ENCODE measurements at regions not wholly inside any gene's neighbourhood (a gene's known extent, or its start where the extent isn't known, plus 50 kb on each side); places are given as distances from the start of the nearest gene placed in this dataset.
"Not testable (repeated sequence)": the region's sequence is repeated elsewhere in the genome, so short reads cannot be mapped to it uniquely, and the experiment has no call there.

- no peak overlapping the region for H3K27ac ChIP-seq
These were observed 441.2 kb downstream of the BTG1 start for GRCh38 chr12:91704446-91704845.

GRCh38 chr12:91703491-91704283, 442.0 kb downstream of the BTG1 start:
- no peak for TF ChIP-seq CTCF (conservative IDR thresholded peaks at IDR 0.05)
- no peak for TF ChIP-seq ZFX (IDR thresholded peaks at IDR 0.05)
- no peak overlapping the region for H3K27ac ChIP-seq

More at GRCh38 chr12:91704446-91704845, 441.2 kb downstream of the BTG1 start:
- TF ChIP-seq ZFX (IDR thresholded peaks at IDR 0.05) (no peak), CTCF (conservative IDR thresholded peaks at IDR 0.05) (no peak)

GRCh38 chr12:91702843-91703425, 442.7 kb downstream of the BTG1 start:
- H3K27ac ChIP-seq: no peak overlapping the region
- no peak for TF ChIP-seq ZFX (IDR thresholded peaks at IDR 0.05)
- no peak for TF ChIP-seq CTCF (conservative IDR thresholded peaks at IDR 0.05)

- no peak overlapping the region for H3K27ac ChIP-seq
- TF ChIP-seq CTCF (conservative IDR thresholded peaks at IDR 0.05) (no peak), ZFX (IDR thresholded peaks at IDR 0.05) (no peak)
These were observed 449.7 kb downstream of the BTG1 start for GRCh38 chr12:91695964-91696363.

GRCh38 chr12:91695406-91695805, 450.2 kb downstream of the BTG1 start:
- not testable (repeated sequence) for H3K27ac ChIP-seq

- H3K27ac ChIP-seq: no peak overlapping the region
- no peak for TF ChIP-seq CTCF (conservative IDR thresholded peaks at IDR 0.05)
- TF ChIP-seq ZFX (IDR thresholded peaks at IDR 0.05): no peak
These were observed 455.1 kb downstream of the BTG1 start for GRCh38 chr12:91690531-91690930.

GRCh38 chr12:91687052-91688017, 458.3 kb downstream of the BTG1 start:
- TF ChIP-seq ZFX (IDR thresholded peaks at IDR 0.05) (no peak), CTCF (conservative IDR thresholded peaks at IDR 0.05) (no peak)
- H3K27ac ChIP-seq: no peak overlapping the region
